ENCODE measurements at regions not wholly inside any gene's neighbourhood (a gene's known extent, or its start where the extent isn't known, plus 50 kb on each side); places are given as distances from the start of the nearest gene placed in this dataset.

DNA sequence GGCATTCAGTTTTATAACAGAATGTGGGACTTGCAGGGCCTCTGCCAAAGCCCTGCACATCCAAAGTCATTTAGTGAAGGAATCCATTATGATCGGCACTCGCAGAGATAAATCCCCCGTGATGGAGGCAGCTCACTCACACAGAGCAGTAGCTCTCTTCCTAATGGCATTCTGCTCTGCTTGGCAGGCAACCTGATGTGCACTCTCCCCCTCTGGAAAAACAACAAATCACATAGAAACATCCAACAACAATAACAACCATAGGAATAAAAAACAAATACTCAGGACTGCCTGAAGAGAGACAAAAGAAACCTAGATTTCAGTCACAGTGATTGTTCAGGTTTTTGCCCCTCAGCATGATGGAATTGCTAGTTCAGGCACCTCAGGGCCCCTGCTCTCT is 59.7 kb downstream of the NAA11 start:
- no peak for TF ChIP-seq POLR2A (IDR thresholded peaks at IDR 0.05; ENCODE audit: extremely low read depth, insufficient read length)
- DNase-seq (ENCODE audit: low read depth) = no peak
- H3K4me3 ChIP-seq (ENCODE audit: low read depth, low read length) = no peak overlapping the region

DNA sequence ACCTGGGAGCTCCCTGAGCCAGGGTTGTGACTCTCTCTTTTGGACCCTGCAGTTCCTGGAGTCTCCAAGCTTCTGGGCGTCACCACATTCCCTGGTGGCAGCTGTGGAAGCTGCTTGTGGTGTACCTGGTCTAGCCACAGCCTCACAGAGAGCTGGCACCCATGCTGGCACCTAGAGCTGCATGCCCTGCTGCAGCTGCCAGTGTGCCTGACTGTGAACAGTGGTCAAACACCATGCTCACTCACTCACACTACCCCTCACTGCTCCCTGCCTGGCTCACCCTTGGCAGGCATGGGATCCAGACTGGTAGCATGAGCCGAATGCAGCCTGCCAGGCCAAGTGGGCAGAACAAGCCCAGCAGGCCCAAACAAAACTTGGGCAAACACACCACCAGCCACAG is 66.6 kb downstream of the NAA11 start:
- no peak for DNase-seq (ENCODE audit: low read depth)
- TF ChIP-seq, protein P1, sequence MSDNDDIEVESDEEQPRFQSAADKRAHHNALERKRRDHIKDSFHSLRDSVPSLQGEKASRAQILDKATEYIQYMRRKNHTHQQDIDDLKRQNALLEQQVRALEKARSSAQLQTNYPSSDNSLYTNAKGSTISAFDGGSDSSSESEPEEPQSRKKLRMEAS (IDR thresholded peaks at IDR 0.05; ENCODE audit: low read depth, low read length) = no peak
- TF ChIP-seq, protein P2, sequence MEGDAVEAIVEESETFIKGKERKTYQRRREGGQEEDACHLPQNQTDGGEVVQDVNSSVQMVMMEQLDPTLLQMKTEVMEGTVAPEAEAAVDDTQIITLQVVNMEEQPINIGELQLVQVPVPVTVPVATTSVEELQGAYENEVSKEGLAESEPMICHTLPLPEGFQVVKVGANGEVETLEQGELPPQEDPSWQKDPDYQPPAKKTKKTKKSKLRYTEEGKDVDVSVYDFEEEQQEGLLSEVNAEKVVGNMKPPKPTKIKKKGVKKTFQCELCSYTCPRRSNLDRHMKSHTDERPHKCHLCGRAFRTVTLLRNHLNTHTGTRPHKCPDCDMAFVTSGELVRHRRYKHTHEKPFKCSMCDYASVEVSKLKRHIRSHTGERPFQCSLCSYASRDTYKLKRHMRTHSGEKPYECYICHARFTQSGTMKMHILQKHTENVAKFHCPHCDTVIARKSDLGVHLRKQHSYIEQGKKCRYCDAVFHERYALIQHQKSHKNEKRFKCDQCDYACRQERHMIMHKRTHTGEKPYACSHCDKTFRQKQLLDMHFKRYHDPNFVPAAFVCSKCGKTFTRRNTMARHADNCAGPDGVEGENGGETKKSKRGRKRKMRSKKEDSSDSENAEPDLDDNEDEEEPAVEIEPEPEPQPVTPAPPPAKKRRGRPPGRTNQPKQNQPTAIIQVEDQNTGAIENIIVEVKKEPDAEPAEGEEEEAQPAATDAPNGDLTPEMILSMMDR (IDR thresholded peaks at IDR 0.05; ENCODE audit: low read depth, low read length) = no peak
- no peak for TF ChIP-seq POLR2A (IDR thresholded peaks at IDR 0.05; ENCODE audit: extremely low read depth, insufficient read length)
- no peak for TF ChIP-seq MYC (IDR thresholded peaks at IDR 0.05; ENCODE audit: low read depth, low read length)
- H3K4me3 ChIP-seq (ENCODE audit: low read depth, low read length) = no peak overlapping the region

DNA sequence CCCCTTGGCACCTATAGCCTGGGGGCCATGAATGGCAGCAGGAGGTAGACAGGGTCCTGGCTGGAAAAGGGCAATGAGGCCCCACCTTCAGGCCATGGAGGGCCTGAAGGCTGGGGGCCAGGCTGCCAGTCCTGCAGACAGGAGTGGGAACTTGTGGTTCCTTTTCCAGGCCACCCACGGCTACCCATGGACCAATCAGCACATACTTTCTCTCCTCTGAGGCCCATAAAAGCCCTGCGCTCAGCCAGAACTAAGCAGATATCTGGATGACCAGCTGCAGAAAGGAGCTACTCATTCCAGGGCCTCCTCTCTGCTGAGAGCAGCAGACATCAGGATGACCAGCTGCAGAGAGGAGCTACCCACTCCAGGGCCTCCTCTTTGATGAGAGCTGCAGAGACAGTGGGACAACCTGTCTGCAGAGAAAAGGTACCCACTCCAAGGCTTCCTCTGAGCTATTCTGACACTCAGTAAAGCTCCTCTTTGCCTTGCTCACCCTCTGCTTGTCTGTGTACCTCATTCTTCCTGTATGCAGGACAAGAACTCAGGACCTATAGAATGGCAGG is 67.2 kb downstream of the NAA11 start:
- no peak overlapping the region for H3K4me3 ChIP-seq (ENCODE audit: low read depth, low read length)
- TF ChIP-seq POLR2A (IDR thresholded peaks at IDR 0.05; ENCODE audit: extremely low read depth, insufficient read length) = no peak
- DNase-seq (ENCODE audit: low read depth) = no peak

DNA sequence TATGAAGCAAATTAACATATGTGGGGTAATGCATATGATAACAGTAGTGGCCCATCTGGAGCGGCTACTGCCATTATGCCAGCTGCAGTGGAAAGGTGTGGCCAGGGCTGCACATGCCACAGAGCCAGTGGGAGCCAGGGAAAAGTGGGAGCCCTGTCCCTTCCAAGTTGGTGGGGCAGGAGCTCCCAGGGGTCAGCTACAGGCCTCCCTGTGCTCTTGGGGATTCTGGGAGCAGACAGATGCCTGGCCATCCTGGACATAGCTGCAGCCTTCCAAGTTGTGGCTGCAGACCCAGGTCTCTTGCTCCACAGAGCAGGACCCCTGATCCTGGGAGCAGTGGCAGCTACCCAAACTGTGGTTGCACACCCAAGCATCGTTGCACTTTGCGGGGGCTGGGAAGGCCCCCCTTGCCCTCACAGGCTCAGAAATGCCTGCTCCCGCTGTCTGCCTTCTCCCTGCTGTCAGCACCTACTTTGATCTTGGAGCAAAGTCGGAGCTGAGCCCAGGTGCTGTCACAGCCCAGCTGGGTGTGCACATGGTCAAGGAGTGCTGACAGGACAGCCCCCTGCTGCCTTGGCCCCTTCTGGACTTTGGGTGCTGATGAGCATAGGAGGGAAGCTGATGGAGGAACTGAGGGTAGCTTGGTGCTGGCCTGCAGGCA is 67.8 kb downstream of the NAA11 start:
- TF ChIP-seq, protein P1 (IDR thresholded peaks at IDR 0.05; ENCODE audit: low read depth, low read length) = no peak
- TF ChIP-seq POLR2A (IDR thresholded peaks at IDR 0.05; ENCODE audit: extremely low read depth, insufficient read length) = no peak
- TF ChIP-seq, protein P2 (IDR thresholded peaks at IDR 0.05; ENCODE audit: low read depth, low read length) = no peak
- no peak for TF ChIP-seq MYC (IDR thresholded peaks at IDR 0.05; ENCODE audit: low read depth, low read length)
- no peak for DNase-seq (ENCODE audit: low read depth)
- H3K4me3 ChIP-seq (ENCODE audit: low read depth, low read length) = no peak overlapping the region

DNA sequence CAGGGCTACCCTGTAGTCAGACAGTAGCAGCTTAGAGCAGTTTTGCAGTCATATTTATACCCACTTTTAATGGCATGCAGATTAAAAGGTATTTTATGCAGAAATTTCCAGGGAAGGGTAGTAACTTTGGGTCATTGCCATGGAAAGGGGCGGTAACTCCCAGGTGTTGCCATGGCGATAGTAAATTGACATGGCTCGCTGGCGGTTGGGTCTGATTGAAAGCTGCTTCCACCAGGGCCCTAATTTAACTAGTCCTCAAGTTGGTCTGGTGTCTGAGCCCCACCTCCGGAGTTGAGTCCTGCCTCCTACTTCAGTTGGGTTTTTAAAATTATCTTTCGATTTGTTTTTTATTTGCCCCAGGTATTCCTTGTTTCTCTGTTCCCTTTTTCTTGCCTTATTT is 70.1 kb downstream of the NAA11 start:
- H3K4me3 ChIP-seq (ENCODE audit: low read depth, low read length) = no peak overlapping the region
- DNase-seq (ENCODE audit: low read depth) = no peak
- TF ChIP-seq, protein P1 (IDR thresholded peaks at IDR 0.05; ENCODE audit: low read depth, low read length) = no peak
- no peak for TF ChIP-seq POLR2A (IDR thresholded peaks at IDR 0.05; ENCODE audit: extremely low read depth, insufficient read length)
- TF ChIP-seq, protein P2 (IDR thresholded peaks at IDR 0.05; ENCODE audit: low read depth, low read length) = no peak
- TF ChIP-seq MYC (IDR thresholded peaks at IDR 0.05; ENCODE audit: low read depth, low read length) = no peak

DNA sequence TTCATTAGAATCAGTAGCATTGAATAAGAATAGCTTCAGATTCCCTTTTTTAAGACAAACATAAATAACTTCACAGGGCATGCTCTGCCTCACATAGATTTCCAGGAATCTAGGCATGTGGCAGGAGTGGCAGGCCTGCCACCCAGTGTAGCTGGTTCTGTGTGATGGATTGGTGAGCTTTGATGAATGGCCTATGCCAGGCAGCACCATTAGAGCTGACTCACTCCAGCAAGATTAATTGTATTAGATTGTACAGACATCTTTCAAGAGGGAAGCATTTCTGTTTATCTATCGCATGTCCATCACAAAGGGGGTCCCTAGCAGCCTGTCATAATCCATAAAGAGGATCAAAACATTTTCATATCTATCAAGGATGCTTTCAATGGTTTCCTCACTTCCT is 71.9 kb downstream of the NAA11 start:
- H3K4me3 ChIP-seq (ENCODE audit: low read depth, low read length) = no peak overlapping the region
- TF ChIP-seq, protein P1 (IDR thresholded peaks at IDR 0.05; ENCODE audit: low read depth, low read length) = no peak
- TF ChIP-seq MYC (IDR thresholded peaks at IDR 0.05; ENCODE audit: low read depth, low read length) (no peak), POLR2A (IDR thresholded peaks at IDR 0.05; ENCODE audit: extremely low read depth, insufficient read length) (no peak)
- TF ChIP-seq, protein P2 (IDR thresholded peaks at IDR 0.05; ENCODE audit: low read depth, low read length) = no peak
- DNase-seq (ENCODE audit: low read depth) = no peak

DNA sequence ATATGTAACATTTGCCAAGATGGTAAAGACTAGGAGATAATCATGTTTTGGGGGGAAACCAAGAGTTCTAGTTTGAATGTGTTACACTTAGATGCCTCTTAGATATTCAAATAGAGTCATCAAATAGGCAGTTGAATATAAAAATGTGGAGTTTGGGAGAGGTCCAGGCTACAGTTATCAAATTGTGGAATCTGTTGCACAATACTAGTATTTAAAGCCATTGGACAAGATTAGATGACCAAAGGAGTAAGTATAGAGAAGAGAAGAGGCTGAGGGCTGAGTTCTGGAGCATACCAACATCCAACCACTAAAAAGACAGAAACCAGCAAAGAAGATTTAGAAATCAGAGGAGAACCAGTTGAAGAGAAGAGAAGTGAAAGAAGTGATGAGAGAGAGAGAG is 72.7 kb downstream of the NAA11 start:
- no peak overlapping the region for H3K4me3 ChIP-seq (ENCODE audit: low read depth, low read length)
- no peak for DNase-seq (ENCODE audit: low read depth)
- TF ChIP-seq MYC (IDR thresholded peaks at IDR 0.05; ENCODE audit: low read depth, low read length) = no peak
- no peak for TF ChIP-seq POLR2A (IDR thresholded peaks at IDR 0.05; ENCODE audit: extremely low read depth, insufficient read length)
- TF ChIP-seq, protein P1 (IDR thresholded peaks at IDR 0.05; ENCODE audit: low read depth, low read length) = no peak
- TF ChIP-seq, protein P2 (IDR thresholded peaks at IDR 0.05; ENCODE audit: low read depth, low read length) = no peak

All from NB4 (cell line).